ENCODE measurements at regions not wholly inside any gene's neighbourhood (a gene's known extent, or its start where the extent isn't known, plus 50 kb on each side); places are given as distances from the start of the nearest gene placed in this dataset.

DNA sequence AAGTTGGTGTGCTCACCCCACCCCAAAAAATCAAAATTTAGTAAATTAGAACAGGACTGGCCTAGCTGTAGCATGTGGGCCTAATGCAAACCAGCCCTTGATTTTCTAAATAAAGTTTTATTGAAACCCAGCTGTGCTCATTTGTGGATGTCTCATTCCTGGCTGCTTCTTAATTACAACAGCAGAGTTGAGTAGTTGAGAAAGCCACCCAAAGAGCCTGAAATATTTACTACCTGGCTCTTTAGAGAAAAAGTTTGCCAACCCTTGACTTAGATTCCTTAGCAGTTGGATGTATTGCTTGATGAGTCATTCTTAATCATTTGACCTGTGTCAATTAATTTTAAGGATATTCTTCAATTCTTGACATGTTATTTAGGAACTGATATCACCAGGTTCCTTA is 168.3 kb upstream of the PUDP start:
- Mint-ChIP-seq H3K9me3 (ENCODE audit: unreplicated experiment) (no peaks in the 10 kb centered on the region), H3K27ac (ENCODE audit: low read depth, unreplicated experiment) (no peak overlapping the region), H3K36me3 (ENCODE audit: insufficient read depth, unreplicated experiment) (no peaks in the 10 kb centered on the region), H3K27me3 (ENCODE audit: insufficient read depth, unreplicated experiment) (no peaks in the 10 kb centered on the region), H3K4me3 (ENCODE audit: unreplicated experiment) (no peak overlapping the region), H3K4me1 (ENCODE audit: insufficient read depth, unreplicated experiment) (no peaks in the 10 kb centered on the region)
- intact Hi-C loops (cut with micrococcal nuclease) = no loop called here
- TF ChIP-seq, protein P1, sequence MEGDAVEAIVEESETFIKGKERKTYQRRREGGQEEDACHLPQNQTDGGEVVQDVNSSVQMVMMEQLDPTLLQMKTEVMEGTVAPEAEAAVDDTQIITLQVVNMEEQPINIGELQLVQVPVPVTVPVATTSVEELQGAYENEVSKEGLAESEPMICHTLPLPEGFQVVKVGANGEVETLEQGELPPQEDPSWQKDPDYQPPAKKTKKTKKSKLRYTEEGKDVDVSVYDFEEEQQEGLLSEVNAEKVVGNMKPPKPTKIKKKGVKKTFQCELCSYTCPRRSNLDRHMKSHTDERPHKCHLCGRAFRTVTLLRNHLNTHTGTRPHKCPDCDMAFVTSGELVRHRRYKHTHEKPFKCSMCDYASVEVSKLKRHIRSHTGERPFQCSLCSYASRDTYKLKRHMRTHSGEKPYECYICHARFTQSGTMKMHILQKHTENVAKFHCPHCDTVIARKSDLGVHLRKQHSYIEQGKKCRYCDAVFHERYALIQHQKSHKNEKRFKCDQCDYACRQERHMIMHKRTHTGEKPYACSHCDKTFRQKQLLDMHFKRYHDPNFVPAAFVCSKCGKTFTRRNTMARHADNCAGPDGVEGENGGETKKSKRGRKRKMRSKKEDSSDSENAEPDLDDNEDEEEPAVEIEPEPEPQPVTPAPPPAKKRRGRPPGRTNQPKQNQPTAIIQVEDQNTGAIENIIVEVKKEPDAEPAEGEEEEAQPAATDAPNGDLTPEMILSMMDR (IDR thresholded peaks at IDR 0.05; ENCODE audit: unreplicated experiment) = no peak
- CTCF ChIA-PET = no interaction called here
- no TSS peak for BruUV-seq (replicated peaks)
- POLR2A ChIA-PET = no interaction called here
- DNase-seq (ENCODE audit: unreplicated experiment) = peak; percentile 36

DNA sequence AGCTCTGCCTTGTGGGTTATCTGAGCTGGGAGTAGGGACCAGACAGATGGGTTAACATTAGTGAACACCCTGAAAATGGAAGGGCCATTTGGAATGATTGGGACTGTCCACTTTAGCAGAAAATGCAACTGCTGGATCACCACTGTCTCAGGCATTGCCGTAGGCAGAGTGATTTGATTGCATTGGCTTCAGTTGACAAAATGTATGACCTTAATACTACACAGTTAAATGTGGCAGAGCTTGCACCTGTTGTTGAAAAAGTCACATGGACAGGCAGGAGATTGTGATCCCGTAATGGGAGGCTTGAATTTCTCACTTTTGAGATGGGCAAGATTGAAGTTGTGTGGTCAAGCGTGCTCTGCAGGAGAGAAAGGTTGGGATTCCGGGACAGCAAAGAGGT is 166.5 kb upstream of the PUDP start:
- no peak overlapping the region for H3K4me3 Mint-ChIP-seq (ENCODE audit: unreplicated experiment)
- H3K36me3 Mint-ChIP-seq (ENCODE audit: insufficient read depth, unreplicated experiment) = no peaks in the 10 kb centered on the region
- no peaks in the 10 kb centered on the region for H3K27me3 Mint-ChIP-seq (ENCODE audit: insufficient read depth, unreplicated experiment)
- CTCF ChIA-PET = interaction anchor here (0.6 kb wide), 1 partner anchor 170 kb away, joined by 3 read pairs; no protein-coding TSS in a partner anchor
- H3K4me1 Mint-ChIP-seq (ENCODE audit: insufficient read depth, unreplicated experiment) = no peaks in the 10 kb centered on the region
- no peak for DNase-seq (ENCODE audit: unreplicated experiment)
- no peak overlapping the region for H3K27ac Mint-ChIP-seq (ENCODE audit: low read depth, unreplicated experiment)
- no TSS peak for BruUV-seq (replicated peaks)
- TF ChIP-seq, protein P1 (IDR thresholded peaks at IDR 0.05; ENCODE audit: unreplicated experiment) = no peak
- intact Hi-C loops (cut with micrococcal nuclease) = no loop called here
- POLR2A ChIA-PET = no interaction called here
- H3K9me3 Mint-ChIP-seq (ENCODE audit: unreplicated experiment) = no peaks in the 10 kb centered on the region

DNA sequence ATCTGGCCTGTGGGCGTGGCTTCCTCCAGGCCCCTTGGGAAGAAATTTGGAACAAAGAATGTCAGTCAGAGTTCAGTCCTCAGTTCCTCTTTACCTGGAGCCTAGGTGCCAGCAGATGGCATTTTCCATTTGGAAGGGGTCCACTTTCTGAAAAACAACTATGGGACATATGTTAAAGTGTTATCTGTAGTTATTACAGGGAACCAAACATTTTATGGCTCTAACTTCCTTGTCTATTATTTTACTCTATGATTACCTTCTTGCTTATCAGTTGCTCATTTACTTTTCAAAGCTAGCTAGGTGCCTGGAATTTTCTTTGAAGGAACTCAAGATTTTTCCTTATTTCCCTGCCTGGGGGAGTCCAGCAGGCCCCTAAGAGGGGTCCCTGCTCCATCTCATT is 159.8 kb upstream of the PUDP start:
- CTCF ChIA-PET = no interaction called here
- BruUV-seq (replicated peaks) = no TSS peak
- DNase-seq (ENCODE audit: unreplicated experiment) = no peak
- Mint-ChIP-seq H3K9me3 (ENCODE audit: unreplicated experiment) (no peaks in the 10 kb centered on the region), H3K27ac (ENCODE audit: low read depth, unreplicated experiment) (no peak overlapping the region), H3K4me3 (ENCODE audit: unreplicated experiment) (no peak overlapping the region), H3K36me3 (ENCODE audit: insufficient read depth, unreplicated experiment) (no peaks in the 10 kb centered on the region), H3K4me1 (ENCODE audit: insufficient read depth, unreplicated experiment) (no peaks in the 10 kb centered on the region), H3K27me3 (ENCODE audit: insufficient read depth, unreplicated experiment) (no peaks in the 10 kb centered on the region)
- POLR2A ChIA-PET = no interaction called here
- TF ChIP-seq, protein P1 (IDR thresholded peaks at IDR 0.05; ENCODE audit: unreplicated experiment) = no peak
- intact Hi-C loops (cut with micrococcal nuclease) = no loop called here

DNA sequence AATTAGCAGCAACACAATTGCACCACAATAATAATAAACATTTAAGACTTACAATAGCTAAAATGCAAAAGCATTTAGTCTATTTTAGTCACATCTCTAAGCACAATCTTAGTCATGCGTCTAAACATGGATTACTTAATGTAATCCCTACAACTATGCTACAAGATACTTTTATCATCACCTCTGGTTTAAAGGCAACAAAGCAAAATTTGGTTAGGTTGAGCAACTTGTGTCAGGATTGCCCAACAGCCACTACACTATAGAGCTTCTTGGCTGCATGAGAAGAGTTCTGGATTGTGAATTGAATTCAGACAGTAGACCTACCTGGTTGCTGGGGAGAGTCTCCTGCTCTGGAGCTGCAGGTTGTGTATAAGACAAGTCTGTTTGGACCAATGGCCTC is 146.5 kb upstream of the PUDP start:
- BruUV-seq (replicated peaks) = no TSS peak
- ChIA-PET POLR2A (interaction anchor here (1.0 kb wide), 1 partner anchor 10 kb away, joined by 3 read pairs; no protein-coding TSS in a partner anchor), CTCF (interaction anchor here (0.7 to 1.2 kb wide), 3 partner anchors 27 to 161 kb away, joined by 3 to 5 read pairs (median 4); no protein-coding TSS in a partner anchor)
- Mint-ChIP-seq H3K4me1 (ENCODE audit: insufficient read depth, unreplicated experiment) (no peaks in the 10 kb centered on the region), H3K27ac (ENCODE audit: low read depth, unreplicated experiment) (no peak overlapping the region), H3K4me3 (ENCODE audit: unreplicated experiment) (no peak overlapping the region), H3K36me3 (ENCODE audit: insufficient read depth, unreplicated experiment) (no peaks in the 10 kb centered on the region), H3K9me3 (ENCODE audit: unreplicated experiment) (no peaks in the 10 kb centered on the region), H3K27me3 (ENCODE audit: insufficient read depth, unreplicated experiment) (no peaks in the 10 kb centered on the region)
- intact Hi-C loops (cut with micrococcal nuclease) = no loop called here
- DNase-seq (ENCODE audit: unreplicated experiment) = peak; percentile 67
- TF ChIP-seq, protein P1 (IDR thresholded peaks at IDR 0.05; ENCODE audit: unreplicated experiment) = no peak

All from MCF 10A (cell line).